Osteocyte (in vitro differentiated cells): ENCODE measurements at regions not wholly inside any gene's neighbourhood (a gene's known extent, or its start where the extent isn't known, plus 50 kb on each side); places are given as distances from the start of the nearest gene placed in this dataset.

Source experiments
- DNase-seq: peaks from one replicate; pipeline ENCODE4 v3.0.0; 2021; ENCODE audit warnings: mixed read lengths; ENCODE audit not compliant: unreplicated experiment; ENCODE audit errors: extremely low spot score
- H3K27ac Mint-ChIP-seq: one replicate; pipeline ENCODE4 v1.8.0; 2021; ENCODE audit warnings: mild to moderate bottlenecking, mixed read lengths; ENCODE audit not compliant: unreplicated experiment
- H3K27me3 Mint-ChIP-seq: one replicate; pipeline ENCODE4 v1.8.0; 2021; ENCODE audit warnings: mixed read lengths; ENCODE audit not compliant: unreplicated experiment
- H3K36me3 Mint-ChIP-seq: one replicate; pipeline ENCODE4 v1.8.0; 2021; ENCODE audit warnings: mixed read lengths; ENCODE audit not compliant: unreplicated experiment
- H3K4me1 Mint-ChIP-seq: one replicate; pipeline ENCODE4 v1.8.0; 2021; ENCODE audit warnings: mixed read lengths; ENCODE audit not compliant: unreplicated experiment
- H3K4me3 Mint-ChIP-seq: one replicate; pipeline ENCODE4 v1.8.0; 2021; ENCODE audit warnings: mild to moderate bottlenecking, moderate library complexity, mixed read lengths; ENCODE audit not compliant: unreplicated experiment
- H3K9me3 Mint-ChIP-seq: one replicate; pipeline ENCODE4 v1.8.0; 2021; ENCODE audit warnings: mixed read lengths; ENCODE audit not compliant: unreplicated experiment
- CTCF ChIP-seq: fragments of 200-600 bp; sonication (generic); IDR thresholded peaks from 2 replicates; pipeline ENCODE4 v1.5.0; 2021; ENCODE audit warnings: antibody characterized with exemption, mild to moderate bottlenecking, moderate library complexity

GRCh38 chr12:75964150-75964549 lies 67.4 kb downstream of the PHLDA1 start:
- Mint-ChIP-seq H3K27ac (no peak overlapping the region), H3K4me3 (no peak overlapping the region), H3K4me1 (peaks cover 29% of the 10 kb centered on the region), H3K27me3 (peaks cover under 1% of the 10 kb centered on the region), H3K36me3 (no peaks in the 10 kb centered on the region), H3K9me3 (no peaks in the 10 kb centered on the region)
- no peak for DNase-seq
- TF ChIP-seq CTCF, result no peak

GRCh38 chr12:75961878-75962277 lies 69.7 kb downstream of the PHLDA1 start:
- H3K36me3 Mint-ChIP-seq, result no peaks in the 10 kb centered on the region
- DNase-seq, result no peak
- no peak for TF ChIP-seq CTCF
- no peak overlapping the region for H3K4me3 Mint-ChIP-seq
- peaks cover 9% of the 10 kb centered on the region for H3K27me3 Mint-ChIP-seq
- H3K4me1 Mint-ChIP-seq, result peaks cover 29% of the 10 kb centered on the region
- H3K9me3 Mint-ChIP-seq, result no peaks in the 10 kb centered on the region
- H3K27ac Mint-ChIP-seq, result no peak overlapping the region

- H3K4me1 Mint-ChIP-seq, result peaks cover 29% of the 10 kb centered on the region
- H3K27me3 Mint-ChIP-seq, result peaks cover 9% of the 10 kb centered on the region
- H3K4me3 Mint-ChIP-seq, result no peak overlapping the region
- no peak for DNase-seq
- no peaks in the 10 kb centered on the region for H3K9me3 Mint-ChIP-seq
- H3K36me3 Mint-ChIP-seq, result no peaks in the 10 kb centered on the region
- H3K27ac Mint-ChIP-seq, result no peak overlapping the region
- TF ChIP-seq CTCF, result no peak
These were observed 70.5 kb downstream of the PHLDA1 start for GRCh38 chr12:75960954-75961661.

- DNase-seq, result no peak
- peaks cover 22% of the 10 kb centered on the region for H3K4me1 Mint-ChIP-seq
- no peak for TF ChIP-seq CTCF
- no peak overlapping the region for H3K4me3 Mint-ChIP-seq
- H3K27me3 Mint-ChIP-seq, result peaks cover 9% of the 10 kb centered on the region
- H3K9me3 Mint-ChIP-seq, result no peaks in the 10 kb centered on the region
- H3K27ac Mint-ChIP-seq, result no peak overlapping the region
- no peaks in the 10 kb centered on the region for H3K36me3 Mint-ChIP-seq
These were observed 71.3 kb downstream of the PHLDA1 start for GRCh38 chr12:75960086-75960910.

GRCh38 chr12:75959506-75959905 lies 72.1 kb downstream of the PHLDA1 start:
- H3K4me1 Mint-ChIP-seq, result peaks cover 18% of the 10 kb centered on the region
- H3K27me3 Mint-ChIP-seq, result peaks cover 9% of the 10 kb centered on the region
- H3K4me3 Mint-ChIP-seq, result no peak overlapping the region
- no peaks in the 10 kb centered on the region for H3K9me3 Mint-ChIP-seq
- no peak overlapping the region for H3K27ac Mint-ChIP-seq
- no peak for DNase-seq
- TF ChIP-seq CTCF, result no peak
- H3K36me3 Mint-ChIP-seq, result no peaks in the 10 kb centered on the region
